ENCODE measurements at regions not wholly inside any gene's neighbourhood (a gene's known extent, or its start where the extent isn't known, plus 50 kb on each side); places are given as distances from the start of the nearest gene placed in this dataset.

DNA sequence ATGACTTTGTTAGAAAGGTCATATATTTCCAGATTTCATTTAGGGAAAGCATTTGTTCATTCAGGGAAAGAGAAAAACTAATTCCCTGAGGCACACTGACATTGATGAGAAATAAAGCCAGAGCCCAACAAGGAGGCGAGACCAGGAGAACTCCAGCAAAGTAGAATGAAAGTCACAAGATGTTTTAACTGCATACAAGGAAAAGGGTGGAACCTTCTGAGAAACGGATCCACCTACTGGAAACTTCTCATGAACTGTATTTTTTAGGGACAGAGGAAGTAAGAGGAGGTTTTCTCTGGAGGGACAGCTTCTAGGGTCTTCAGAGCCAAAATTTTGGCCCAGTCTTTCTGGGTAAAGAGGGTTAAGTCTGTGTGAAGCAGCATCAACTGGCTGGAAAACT is 548.2 kb upstream of the PIK3C3 start:
- Histone ChIP-seq H4K20me1 (ENCODE audit: low read length) (no peaks in the 10 kb centered on the region), H3K27me3 (ENCODE audit: low read length) (no peaks in the 10 kb centered on the region), H3K4me2 (ENCODE audit: low read length) (no peak overlapping the region), H3K27ac (ENCODE audit: low read length) (no peak overlapping the region), H3F3A (ENCODE audit: low read length, unreplicated experiment) (no peaks in the 10 kb centered on the region), H3K4me3 (ENCODE audit: low read length) (no peak overlapping the region), H3K9me3 (ENCODE audit: low read length) (no peaks in the 10 kb centered on the region), H3K9ac (ENCODE audit: low read length) (no peak overlapping the region), H2AFZ (ENCODE audit: low read length) (no peak overlapping the region), H3K9me2 (replicated peaks; ENCODE audit: low read length) (no peaks in the 10 kb centered on the region), H3K4me1 (ENCODE audit: insufficient read depth, low read length) (0 out of 2 replicates have a peak, but pooled peaks cover 3% of the 10 kb centered on the region), H3K79me2 (ENCODE audit: low read length) (no peaks in the 10 kb centered on the region), H3K36me3 (ENCODE audit: low read depth, low read length) (no peaks in the 10 kb centered on the region)
- ChIA-PET CTCF (no interaction called here), POLR2A (ENCODE audit: unreplicated experiment) (no interaction called here)
- no TSS peak for BruUV-seq (replicated peaks)
- no peak for DNase-seq
- intact Hi-C loops (cut with micrococcal nuclease), result no loop called here
- TF ChIP-seq EZH2 (IDR thresholded peaks at IDR 0.05; ENCODE audit: low read length, unreplicated experiment) (no peak), CTCF (conservative IDR thresholded peaks at IDR 0.05; ENCODE audit: low read depth, low read length) (no peak), EZH2phosphoT487 (IDR thresholded peaks at IDR 0.05; ENCODE audit: borderline replicate concordance, low read length) (no peak)
- ATAC-seq, result no peak

GRCh38 chr18:41396861-41397260 is 558.2 kb upstream of the PIK3C3 start:
- no peaks in the 10 kb centered on the region for H3F3A ChIP-seq (ENCODE audit: low read length, unreplicated experiment)
- H2AFZ ChIP-seq (ENCODE audit: low read length), result no peak overlapping the region
- no peaks in the 10 kb centered on the region for H3K27me3 ChIP-seq (ENCODE audit: low read length)
- no TSS peak for BruUV-seq (replicated peaks)
- TF ChIP-seq EZH2 (IDR thresholded peaks at IDR 0.05; ENCODE audit: low read length, unreplicated experiment) (no peak), EZH2phosphoT487 (IDR thresholded peaks at IDR 0.05; ENCODE audit: borderline replicate concordance, low read length) (no peak), CTCF (conservative IDR thresholded peaks at IDR 0.05; ENCODE audit: low read depth, low read length) (no peak)
- no peaks in the 10 kb centered on the region for H3K9me2 ChIP-seq (replicated peaks; ENCODE audit: low read length)
- H3K79me2 ChIP-seq (ENCODE audit: low read length), result no peaks in the 10 kb centered on the region
- intact Hi-C loops (cut with micrococcal nuclease), result loop anchor here (5.0 to 10.0 kb wide), 4 partner anchors 65 to 942 kb away; no protein-coding TSS in a partner anchor
- H3K4me3 ChIP-seq (ENCODE audit: low read length), result no peak overlapping the region
- no peaks in the 10 kb centered on the region for H3K36me3 ChIP-seq (ENCODE audit: low read depth, low read length)
- H4K20me1 ChIP-seq (ENCODE audit: low read length), result no peaks in the 10 kb centered on the region
- H3K9ac ChIP-seq (ENCODE audit: low read length), result no peak overlapping the region
- DNase-seq, result peak; percentile 43
- CTCF ChIA-PET, result interaction anchor here (0.9 kb wide), 1 partner anchor 105 kb away, joined by 4 read pairs; no protein-coding TSS in a partner anchor
- POLR2A ChIA-PET (ENCODE audit: unreplicated experiment), result no interaction called here
- H3K4me1 ChIP-seq (ENCODE audit: insufficient read depth, low read length), result peaks cover 20% of the 10 kb centered on the region
- no peaks in the 10 kb centered on the region for H3K9me3 ChIP-seq (ENCODE audit: low read length)
- peak overlapping the region; percentile 90 for H3K27ac ChIP-seq (ENCODE audit: low read length)
- H3K4me2 ChIP-seq (ENCODE audit: low read length), result no peak overlapping the region
- ATAC-seq, result 0 out of 2 replicates have a peak, but pooled peaks have one; percentile 6

GRCh38 chr18:41396211-41396610 is 558.8 kb upstream of the PIK3C3 start:
- peaks cover 20% of the 10 kb centered on the region for H3K4me1 ChIP-seq (ENCODE audit: insufficient read depth, low read length)
- BruUV-seq (replicated peaks), result no TSS peak
- DNase-seq, result no peak
- peak overlapping the region; percentile 31 for H3K4me2 ChIP-seq (ENCODE audit: low read length)
- POLR2A ChIA-PET (ENCODE audit: unreplicated experiment), result no interaction called here
- peak overlapping the region; percentile 90 for H3K27ac ChIP-seq (ENCODE audit: low read length)
- H3K9ac ChIP-seq (ENCODE audit: low read length), result peak overlapping the region; percentile 50; the same call in 1 of the 2 replicates
- H3K79me2 ChIP-seq (ENCODE audit: low read length), result no peaks in the 10 kb centered on the region
- no peaks in the 10 kb centered on the region for H3K27me3 ChIP-seq (ENCODE audit: low read length)
- H3K9me3 ChIP-seq (ENCODE audit: low read length), result no peaks in the 10 kb centered on the region
- no peak overlapping the region for H2AFZ ChIP-seq (ENCODE audit: low read length)
- CTCF ChIA-PET, result interaction anchor here (0.9 kb wide), 1 partner anchor 106 kb away, joined by 4 read pairs; no protein-coding TSS in a partner anchor
- no peaks in the 10 kb centered on the region for H3K9me2 ChIP-seq (replicated peaks; ENCODE audit: low read length)
- no peaks in the 10 kb centered on the region for H4K20me1 ChIP-seq (ENCODE audit: low read length)
- no peaks in the 10 kb centered on the region for H3K36me3 ChIP-seq (ENCODE audit: low read depth, low read length)
- H3F3A ChIP-seq (ENCODE audit: low read length, unreplicated experiment), result no peaks in the 10 kb centered on the region
- TF ChIP-seq EZH2 (IDR thresholded peaks at IDR 0.05; ENCODE audit: low read length, unreplicated experiment) (no peak), CTCF (conservative IDR thresholded peaks at IDR 0.05; ENCODE audit: low read depth, low read length) (no peak), EZH2phosphoT487 (IDR thresholded peaks at IDR 0.05; ENCODE audit: borderline replicate concordance, low read length) (no peak)
- H3K4me3 ChIP-seq (ENCODE audit: low read length), result no peak overlapping the region
- intact Hi-C loops (cut with micrococcal nuclease), result loop anchor here (5.0 to 10.0 kb wide), 4 partner anchors 66 to 941 kb away; no protein-coding TSS in a partner anchor
- no peak for ATAC-seq
